GM18517 (cell line): ENCODE measurements at regions not wholly inside any gene's neighbourhood (a gene's known extent, or its start where the extent isn't known, plus 50 kb on each side); places are given as distances from the start of the nearest gene placed in this dataset.

ENCODE experiments used
- ATAC-seq: cut with Tn5 transposase; IDR thresholded peaks from one replicate; pipeline ENCODE4 v1.9.1; 2021; ENCODE audit warnings: mild to moderate bottlenecking, moderate library complexity; ENCODE audit not compliant: unreplicated experiment

DNA sequence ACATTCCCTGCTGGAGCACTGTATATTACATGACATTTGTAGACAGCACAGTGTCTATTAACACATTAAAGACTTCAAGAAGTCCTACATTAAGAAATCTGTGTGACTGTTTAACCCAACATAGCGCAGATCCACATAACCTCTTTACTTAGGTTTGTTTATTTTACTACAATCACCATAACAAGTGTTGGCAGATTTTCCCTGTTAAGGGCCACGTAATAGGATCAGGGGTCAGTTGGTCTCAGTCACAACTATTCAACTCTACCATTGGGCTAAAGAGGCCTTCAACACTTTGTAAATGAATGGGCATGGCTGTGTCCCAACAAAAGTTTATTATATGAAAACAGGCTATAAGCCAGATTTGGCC, 51.3 kb upstream of the ADORA2B start:
- ATAC-seq = no peak

DNA sequence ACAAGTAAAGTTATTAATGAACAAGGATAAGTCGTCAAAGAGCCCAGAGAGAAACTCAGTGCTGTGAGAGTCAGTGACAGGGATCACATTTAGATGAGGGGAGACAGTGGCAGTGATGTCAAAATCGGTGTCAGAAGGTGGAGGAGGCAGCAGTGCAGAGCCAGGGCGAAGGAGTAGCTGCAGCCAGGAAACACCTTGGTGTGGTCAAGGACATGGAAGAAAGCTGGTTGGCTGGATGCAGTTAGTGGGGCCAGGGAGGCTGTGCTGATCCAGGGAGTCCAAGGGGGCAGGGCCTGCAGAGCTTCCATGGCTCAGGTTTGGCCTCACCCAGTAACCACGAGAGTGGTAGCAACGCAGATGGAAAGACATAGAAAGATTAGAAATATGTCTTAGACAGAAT, 50.7 kb upstream of the ADORA2B start:
- no peak for ATAC-seq

DNA sequence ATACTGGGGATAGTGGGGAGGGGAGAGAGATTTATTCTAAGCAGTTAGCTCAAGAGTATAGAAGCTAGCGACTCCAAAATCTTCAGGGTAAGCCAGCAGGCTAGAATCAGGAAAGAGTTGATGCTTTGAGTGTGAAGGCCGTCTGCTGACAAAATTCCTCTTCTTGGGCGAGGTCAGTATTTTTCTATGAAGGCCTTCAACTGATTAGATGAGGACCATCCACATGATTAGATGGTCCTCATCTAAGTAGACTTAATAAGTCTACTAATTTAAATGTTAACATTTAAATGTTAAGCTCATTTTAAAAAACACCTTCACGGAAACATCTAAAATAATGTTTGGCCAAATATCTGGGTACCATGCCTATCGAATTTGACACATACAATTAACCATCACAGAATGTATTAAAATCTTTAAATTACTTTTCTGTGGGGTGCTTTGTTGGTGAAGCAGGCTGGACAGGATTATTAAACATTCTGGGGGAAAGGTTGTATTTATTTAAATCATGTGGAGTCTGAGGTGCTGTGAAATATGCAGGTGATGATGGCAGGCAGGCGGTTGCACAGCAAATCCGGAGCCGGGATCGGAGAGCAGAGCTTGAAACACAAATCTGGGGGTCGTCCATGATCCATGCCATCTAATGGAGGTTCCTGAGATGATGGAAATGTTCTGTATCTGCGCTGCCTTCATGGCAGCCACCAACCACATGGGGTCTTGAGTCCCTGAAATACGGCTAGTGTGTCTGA, 49.8 kb upstream of the ADORA2B start:
- ATAC-seq = no peak
